ENCODE measurements at regions not wholly inside any gene's neighbourhood (a gene's known extent, or its start where the extent isn't known, plus 50 kb on each side); places are given as distances from the start of the nearest gene placed in this dataset.

DNA sequence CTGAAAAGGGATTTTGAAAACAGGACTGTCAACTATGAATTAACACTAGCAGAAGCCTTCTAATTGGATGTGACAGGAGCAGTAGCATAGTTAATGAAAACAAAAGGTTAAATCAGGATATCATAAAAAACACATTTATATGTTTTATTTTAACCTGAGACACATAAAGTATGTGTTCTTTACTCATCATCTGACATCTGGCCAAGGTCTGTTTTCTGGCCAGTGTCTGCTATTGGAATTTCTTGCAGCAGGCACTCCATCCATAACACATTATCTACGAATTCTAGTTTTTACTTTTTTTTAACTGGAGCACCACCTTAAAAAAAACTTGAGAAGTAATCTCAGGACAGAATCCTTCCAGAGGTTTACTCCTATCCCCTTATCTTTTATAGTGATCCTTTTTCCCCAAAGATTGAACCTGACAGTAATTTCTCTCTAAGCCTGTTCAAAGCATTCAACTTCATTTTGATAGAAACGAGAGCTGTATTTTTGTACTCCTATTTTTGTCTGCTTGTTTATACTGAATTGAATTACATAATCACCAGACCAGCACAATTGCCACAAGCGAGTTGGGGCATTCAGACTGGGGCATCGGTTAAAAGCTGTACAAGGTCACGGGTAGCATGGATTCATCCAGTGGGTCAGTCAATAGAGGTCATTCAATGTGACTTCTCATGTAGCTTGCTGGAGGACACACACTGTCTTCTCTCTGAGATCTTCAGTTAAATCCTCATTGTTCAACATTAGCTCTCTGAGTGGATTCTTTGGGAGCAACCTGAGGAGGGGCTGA lies 205.6 kb upstream of the CLINT1 start:
- DNase-seq (ENCODE audit: insufficient read length, low spot score): no peak
- FAIRE-seq: no peak
- TF ChIP-seq, protein P1, sequence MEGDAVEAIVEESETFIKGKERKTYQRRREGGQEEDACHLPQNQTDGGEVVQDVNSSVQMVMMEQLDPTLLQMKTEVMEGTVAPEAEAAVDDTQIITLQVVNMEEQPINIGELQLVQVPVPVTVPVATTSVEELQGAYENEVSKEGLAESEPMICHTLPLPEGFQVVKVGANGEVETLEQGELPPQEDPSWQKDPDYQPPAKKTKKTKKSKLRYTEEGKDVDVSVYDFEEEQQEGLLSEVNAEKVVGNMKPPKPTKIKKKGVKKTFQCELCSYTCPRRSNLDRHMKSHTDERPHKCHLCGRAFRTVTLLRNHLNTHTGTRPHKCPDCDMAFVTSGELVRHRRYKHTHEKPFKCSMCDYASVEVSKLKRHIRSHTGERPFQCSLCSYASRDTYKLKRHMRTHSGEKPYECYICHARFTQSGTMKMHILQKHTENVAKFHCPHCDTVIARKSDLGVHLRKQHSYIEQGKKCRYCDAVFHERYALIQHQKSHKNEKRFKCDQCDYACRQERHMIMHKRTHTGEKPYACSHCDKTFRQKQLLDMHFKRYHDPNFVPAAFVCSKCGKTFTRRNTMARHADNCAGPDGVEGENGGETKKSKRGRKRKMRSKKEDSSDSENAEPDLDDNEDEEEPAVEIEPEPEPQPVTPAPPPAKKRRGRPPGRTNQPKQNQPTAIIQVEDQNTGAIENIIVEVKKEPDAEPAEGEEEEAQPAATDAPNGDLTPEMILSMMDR (IDR thresholded peaks at IDR 0.05; ENCODE audit: insufficient read depth, missing control alignments): no peak

DNA sequence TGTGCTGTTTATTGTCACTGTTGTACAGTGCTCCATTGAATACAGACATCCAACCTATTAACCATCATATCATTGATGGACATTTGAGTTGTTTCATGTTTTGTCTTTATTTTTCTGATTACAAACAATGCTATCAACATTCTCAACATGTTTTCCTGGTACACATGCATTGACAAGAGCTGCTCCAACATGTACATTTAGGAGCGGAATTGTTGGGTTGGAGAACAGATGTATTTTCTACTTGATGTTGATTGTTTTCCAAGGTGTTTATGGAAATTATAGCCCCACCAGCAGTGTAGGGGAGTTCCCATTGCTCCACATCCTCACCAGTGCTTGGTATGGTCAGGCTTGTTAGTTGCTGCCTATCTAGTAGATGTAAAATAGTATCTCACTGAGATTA lies 204.1 kb upstream of the CLINT1 start:
- FAIRE-seq: no peak

DNA sequence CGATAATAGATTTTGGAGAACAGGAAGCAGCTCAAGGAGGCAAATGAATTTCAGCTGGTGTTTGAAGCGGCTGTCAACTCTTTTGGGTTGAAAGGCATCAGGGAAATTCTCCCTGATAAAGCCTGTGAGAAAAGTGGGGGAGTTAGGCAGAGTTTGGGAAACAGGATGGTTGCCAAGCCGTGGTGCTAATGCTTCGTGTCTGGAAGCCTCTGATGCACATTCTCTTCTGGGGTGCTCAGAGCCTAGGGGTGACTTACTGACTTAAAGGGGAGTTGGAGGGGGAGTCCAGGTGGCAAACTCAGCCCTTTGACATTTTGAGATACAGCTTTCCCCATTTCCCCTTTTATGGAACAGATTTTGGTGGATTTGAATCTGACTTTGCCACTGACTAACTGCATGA lies 202.5 kb upstream of the CLINT1 start:
- DNase-seq (ENCODE audit: insufficient read length, low spot score) (no peak), FAIRE-seq (no peak)
- TF ChIP-seq, protein P1 (IDR thresholded peaks at IDR 0.05; ENCODE audit: insufficient read depth, missing control alignments): no peak

More for the DNA sequence above, 204.1 kb upstream of the CLINT1 start:
- TF ChIP-seq, protein P1 (IDR thresholded peaks at IDR 0.05; ENCODE audit: insufficient read depth, missing control alignments): no peak
- DNase-seq (ENCODE audit: insufficient read length, low spot score): no peak

DNA sequence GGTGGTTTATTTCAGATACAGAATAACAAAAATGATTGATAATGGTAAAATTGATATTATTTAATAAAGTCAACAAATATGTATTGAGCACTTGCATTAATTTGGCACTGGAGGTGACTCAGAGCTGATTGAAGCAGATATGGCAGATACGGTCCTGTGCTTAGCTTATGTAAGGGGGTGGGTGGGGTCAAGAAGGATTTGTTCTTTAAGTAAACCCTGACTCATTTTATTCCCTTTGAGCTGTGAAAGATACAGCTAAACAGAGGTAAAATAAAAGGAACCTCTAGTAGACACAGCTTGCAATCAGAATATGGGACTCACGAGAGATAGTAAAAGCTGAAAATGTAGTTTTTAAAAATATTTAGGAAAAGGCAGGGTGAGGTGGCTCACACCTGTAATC lies 201.3 kb upstream of the CLINT1 start:
- DNase-seq (ENCODE audit: insufficient read length, low spot score): no peak
- TF ChIP-seq, protein P1 (IDR thresholded peaks at IDR 0.05; ENCODE audit: insufficient read depth, missing control alignments): no peak
- FAIRE-seq: no peak

DNA sequence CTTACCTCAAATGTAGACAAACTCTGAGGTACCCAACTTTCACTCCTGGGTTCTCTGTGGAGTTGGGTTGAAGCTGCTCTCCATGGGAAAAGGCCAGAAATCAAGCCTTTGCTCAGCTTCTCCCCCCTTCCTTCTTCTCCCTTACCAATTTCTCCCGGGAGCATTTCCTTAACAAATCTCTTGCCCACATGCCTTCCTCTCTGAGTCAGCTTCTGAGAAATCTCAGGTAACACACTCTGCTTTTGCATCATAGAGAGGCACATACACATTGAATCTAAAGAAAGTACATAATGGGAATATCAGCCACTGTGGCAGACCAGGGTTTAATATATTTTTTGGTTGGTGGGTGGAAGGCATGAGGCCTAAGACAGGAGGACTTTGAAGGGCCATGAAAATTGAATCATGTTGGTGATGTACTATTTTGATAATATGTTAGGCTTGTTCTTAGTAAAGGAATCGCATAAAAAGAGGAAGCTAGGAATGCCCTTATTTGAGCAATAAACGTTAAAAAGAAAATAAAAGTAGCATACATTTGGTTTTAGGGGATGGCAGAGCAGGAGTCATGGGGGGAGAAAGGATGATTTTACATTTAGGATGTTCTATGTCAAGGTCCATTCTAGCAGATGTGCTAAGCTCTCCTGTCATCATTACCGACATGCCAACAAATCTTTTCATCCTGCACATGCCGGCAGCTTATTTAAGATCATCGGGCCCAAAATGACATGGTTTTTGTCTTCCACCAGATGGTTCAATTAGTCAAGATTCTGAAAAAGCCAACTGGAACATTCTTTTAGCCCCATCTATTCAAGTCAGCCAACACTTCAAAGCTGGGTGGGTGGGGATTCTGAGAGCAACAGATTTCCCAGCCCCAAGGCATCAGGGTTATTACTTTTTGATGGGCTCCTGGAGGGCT lies 199.5 kb upstream of the CLINT1 start:
- TF ChIP-seq, protein P1 (IDR thresholded peaks at IDR 0.05; ENCODE audit: insufficient read depth, missing control alignments): no peak
- DNase-seq (ENCODE audit: insufficient read length, low spot score) (no peak), FAIRE-seq (no peak)

DNA sequence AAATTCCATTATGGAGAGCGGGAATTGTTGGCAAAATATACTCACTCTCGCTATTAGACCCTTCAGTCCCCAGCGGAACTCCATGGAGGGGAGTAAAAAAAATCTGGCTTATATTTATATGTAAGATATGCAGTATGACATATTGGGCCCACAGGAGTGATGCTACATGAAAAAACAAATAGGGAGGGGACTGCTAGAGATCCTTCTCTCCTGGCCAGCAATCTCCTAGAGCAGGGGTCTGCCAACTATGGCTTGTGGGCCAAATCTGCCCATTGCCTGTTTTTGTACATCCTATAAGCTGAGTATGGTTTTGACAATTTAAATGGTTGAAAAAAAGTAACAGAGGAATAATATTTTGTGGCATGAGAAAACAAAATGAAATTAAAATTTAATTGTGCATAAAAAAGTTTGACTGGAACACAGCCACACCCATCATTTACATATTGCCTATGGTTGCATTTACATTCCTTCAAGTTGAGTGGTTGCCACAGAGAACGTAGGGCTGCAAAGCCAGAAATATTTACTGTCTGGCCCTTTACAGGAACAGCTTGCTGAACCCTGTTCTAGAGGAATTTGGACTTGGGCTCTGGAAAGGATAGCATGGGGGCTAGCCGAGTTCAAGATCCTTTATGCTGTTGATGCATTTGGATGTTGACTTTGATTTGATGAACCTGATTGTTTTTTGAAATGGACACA lies 197.3 kb upstream of the CLINT1 start:
- no peak for FAIRE-seq
- no peak for DNase-seq (ENCODE audit: insufficient read length, low spot score)
- TF ChIP-seq, protein P1 (IDR thresholded peaks at IDR 0.05; ENCODE audit: insufficient read depth, missing control alignments): no peak

Data from D721Med (cell line).